SK-N-SH (cell line): ENCODE measurements at regions not wholly inside any gene's neighbourhood (a gene's known extent, or its start where the extent isn't known, plus 50 kb on each side); places are given as distances from the start of the nearest gene placed in this dataset.

Source experiments
- CTCF ChIP-seq: fragments of 200-600 bp; sonication (generic); IDR thresholded peaks from 2 replicates; pipeline ENCODE4 v1.6.1; 2017; ENCODE audit warnings: antibody characterized with exemption, mild to moderate bottlenecking, moderate library complexity
- JUND ChIP-seq: IDR thresholded peaks from 2 replicates; pipeline ENCODE4 v1.4.0; 2012

GRCh38 chr16:79993629-79994209 is 393.2 kb upstream of the MAF start:
- no peak for TF ChIP-seq JUND
- no peak for TF ChIP-seq CTCF
